ENCODE measurements at regions not wholly inside any gene's neighbourhood (a gene's known extent, or its start where the extent isn't known, plus 50 kb on each side); places are given as distances from the start of the nearest gene placed in this dataset.
"Not testable (repeated sequence)": the region's sequence is repeated elsewhere in the genome, so short reads cannot be mapped to it uniquely, and the experiment has no call there.

- DNase-seq = no peak
Measured at GRCh38 chr9:38181866-38182265, 112.8 kb upstream of the SHB start.

GRCh38 chr9:38181232-38181631, 112.2 kb upstream of the SHB start:
- DNase-seq = no peak

GRCh38 chr9:38180656-38181055, 111.6 kb upstream of the SHB start:
- no peak for DNase-seq

- no peak for DNase-seq
Measured at GRCh38 chr9:38179965-38180364, 110.9 kb upstream of the SHB start.

- peak; percentile 7 for DNase-seq
Measured at GRCh38 chr9:38178237-38178636, 109.2 kb upstream of the SHB start.

- no peak for DNase-seq
Measured at GRCh38 chr9:38177680-38178079, 108.7 kb upstream of the SHB start.

- DNase-seq = no peak
Measured at GRCh38 chr9:38176251-38176650, 107.2 kb upstream of the SHB start.

- DNase-seq = no peak
Measured at GRCh38 chr9:38175423-38175822, 106.4 kb upstream of the SHB start.

GRCh38 chr9:38172586-38172985, 103.6 kb upstream of the SHB start:
- no peak for DNase-seq

GRCh38 chr9:38171926-38172325, 102.9 kb upstream of the SHB start:
- no peak for DNase-seq

- no peak for DNase-seq
Measured at GRCh38 chr9:38171538-38171884, 102.5 kb upstream of the SHB start.

- peak; percentile 14 for DNase-seq
Measured at GRCh38 chr9:38170763-38171537, 101.9 kb upstream of the SHB start.

- DNase-seq = not testable (repeated sequence)
Measured at GRCh38 chr9:38170155-38170554, 101.1 kb upstream of the SHB start.

GRCh38 chr9:38166501-38166900, 97.5 kb upstream of the SHB start:
- DNase-seq = no peak

GRCh38 chr9:38164659-38165221, 95.7 kb upstream of the SHB start:
- DNase-seq = no peak

GRCh38 chr9:38163518-38163917, 94.5 kb upstream of the SHB start:
- DNase-seq = no peak

- DNase-seq = no peak
Measured at GRCh38 chr9:38162332-38163211, 93.5 kb upstream of the SHB start.

GRCh38 chr9:38160613-38161215, 91.7 kb upstream of the SHB start:
- peak; percentile 82 for DNase-seq

GRCh38 chr9:38159599-38159998, 90.6 kb upstream of the SHB start:
- DNase-seq = no peak

- no peak for DNase-seq
Measured at GRCh38 chr9:38158628-38159027, 89.6 kb upstream of the SHB start.

GRCh38 chr9:38157711-38158110, 88.7 kb upstream of the SHB start:
- DNase-seq = no peak

GRCh38 chr9:38154501-38155421, 85.7 kb upstream of the SHB start:
- no peak for DNase-seq

Data from suppressor macrophage treated with lipopolysaccharide for 4 hours (primary cell).